HepG2 (cell line): ENCODE measurements at regions not wholly inside any gene's neighbourhood (a gene's known extent, or its start where the extent isn't known, plus 50 kb on each side); places are given as distances from the start of the nearest gene placed in this dataset.

ENCODE experiments used
- ATAC-seq: fragments of 200-7000 bp; cut with Tn5 transposase; 3 replicates; pipeline ENCODE4 v1.9.1; 2020; ENCODE audit warnings: mild to moderate bottlenecking, moderate library complexity
- BruUV-seq: library from RNA; stranded (reverse); fragments of 400-500 nt; replicated peaks from 2 replicates; lab custom pipeline; 2021; lab: Mats Ljungman, UMichigan
- CTCF ChIA-PET: fragments of 300-600 bp; formaldehyde crosslinking; extraction: SDS; loops from one replicate; lab custom pipeline; 2021; ENCODE audit warnings: low total read pairs, inconsistent platforms, low intra/inter-chr PET ratio; lab: Yijun Ruan, JAX
- POLR2A ChIA-PET: fragments of 350-600 bp; sonication (Branson Sonifier 250); formaldehyde crosslinking; loops from one replicate; lab custom pipeline; 2020; ENCODE audit warnings: antibody characterized with exemption, inconsistent platforms; lab: Yijun Ruan, JAX
- DNase-seq: peaks from one replicate; pipeline ENCODE4 v3.0.0-alpha.2; 2015; ENCODE audit warnings: low spot score
- FAIRE-seq: peaks from 3 replicates; lab custom pipeline; 2011; peaks lifted over from hg19 to GRCh38; lab: Jason Lieb, UNC
- H2AFZ ChIP-seq: one replicate; pipeline ENCODE4 v1.6.1; 2011; ENCODE audit warnings: low read length, inconsistent platforms
- H3K27ac ChIP-seq: fragments of 300-600 bp; 3 replicates; pipeline ENCODE4 v1.8.0; 2011; ENCODE audit warnings: mixed run types, mild to moderate bottlenecking, mixed read lengths, low read length, inconsistent platforms; ENCODE audit not compliant: insufficient read depth; ENCODE audit errors: extremely low read length
- H3K27me3 ChIP-seq, 2 experiments: fragments of 200-600 bp in 1 of 2; 2 replicates in 1 of 2; 3 replicates in 1 of 2; pipeline versions ENCODE4 v1.6.0 to v1.8.0; 2011; ENCODE audit warnings: low read length in 2 of 2, mild to moderate bottlenecking in 2 of 2, moderate library complexity in 2 of 2, inconsistent platforms in 1 of 2; ENCODE audit not compliant: insufficient read depth in 2 of 2, control insufficient read depth in 1 of 2
- H3K36me3 ChIP-seq, 2 experiments: fragments of 200-600 bp in 1 of 2; replicated peaks in 1 of 2; 2 replicates in 1 of 2; 3 replicates in 1 of 2; pipeline versions ENCODE4 v1.5.1 to v1.8.0; 2011; ENCODE audit warnings: low read length in 2 of 2, inconsistent platforms in 1 of 2; ENCODE audit not compliant: insufficient read depth in 2 of 2, control insufficient read depth in 1 of 2
- H3K4me1 ChIP-seq: 2 replicates; pipeline ENCODE4 v1.5.1; 2012; ENCODE audit warnings: low read length, inconsistent platforms; ENCODE audit not compliant: insufficient read depth
- H3K4me2 ChIP-seq: 2 replicates; pipeline ENCODE4 v1.6.0; 2011; ENCODE audit warnings: low read depth, low read length, inconsistent platforms
- H3K4me3 ChIP-seq, 3 experiments: fragments of 200-600 bp in 1 of 3; sonication (generic), shearing (Covaris generic) in 1 of 3; replicated peaks in 1 of 3; 2 replicates each; pipeline ENCODE4 v1.5.1; 2011 to 2016; ENCODE audit warnings: low read length in 3 of 3, inconsistent platforms in 2 of 3, low read depth in 2 of 3, mild to moderate bottlenecking in 2 of 3, control low read depth in 1 of 3, mixed read lengths in 1 of 3; ENCODE audit not compliant: insufficient read depth in 1 of 3
- H3K79me2 ChIP-seq: one replicate; pipeline ENCODE4 v1.6.1; 2011; ENCODE audit warnings: low read length, inconsistent platforms; ENCODE audit not compliant: insufficient read depth
- H3K9ac ChIP-seq: 2 replicates; pipeline ENCODE4 v1.6.0; 2011; ENCODE audit warnings: mild to moderate bottlenecking, low read depth, low read length, inconsistent platforms; ENCODE audit not compliant: insufficient read depth
- H3K9me3 ChIP-seq: 2 replicates; pipeline ENCODE4 v1.5.1; 2012; ENCODE audit warnings: mild to moderate bottlenecking, low read length
- H4K20me1 ChIP-seq: 2 replicates; pipeline ENCODE4 v1.6.0; 2011; ENCODE audit warnings: inconsistent platforms, mild to moderate bottlenecking, low read length, moderate library complexity; ENCODE audit not compliant: insufficient read depth
- CENPBD1 ChIP-seq: sonication (generic); formaldehyde crosslinking; IDR thresholded peaks from 2 replicates; pipeline ENCODE4 v1.8.0; 2022; ENCODE audit warnings: missing genetic modification reagents, low read depth, mild to moderate bottlenecking, borderline replicate concordance
- ETV5 ChIP-seq: IDR thresholded peaks from 2 replicates; pipeline ENCODE4 v1.6.1; 2018; ENCODE audit warnings: missing biosample characterization, missing genetic modification reagents, inconsistent platforms, borderline replicate concordance
- NFATC3 ChIP-seq: sonication (generic); formaldehyde crosslinking; IDR thresholded peaks from 2 replicates; pipeline ENCODE4 v1.5.1; 2020; ENCODE audit warnings: mild to moderate bottlenecking, missing genetic modification reagents
- PREB ChIP-seq: sonication (generic); formaldehyde crosslinking; IDR thresholded peaks from 2 replicates; pipeline ENCODE4 v1.4.0; 2020; ENCODE audit warnings: missing genetic modification reagents
- SRSF4 ChIP-seq: fragments of 200-400 bp; formaldehyde crosslinking; IDR thresholded peaks from one replicate; pipeline ENCODE4 v1.6.1; 2018; ENCODE audit warnings: mild to moderate bottlenecking, low read depth, low read length, moderate library complexity; ENCODE audit not compliant: poor library complexity, severe bottlenecking
- TARDBP ChIP-seq: sonication (generic); formaldehyde crosslinking; IDR thresholded peaks from 2 replicates; pipeline ENCODE4 v1.8.0; 2022; ENCODE audit warnings: mild to moderate bottlenecking, missing genetic modification reagents
- ZFP62 ChIP-seq: sonication (generic); formaldehyde crosslinking; IDR thresholded peaks from 2 replicates; pipeline ENCODE4 v1.4.0; 2020; ENCODE audit warnings: missing genetic modification reagents
- ZNF234 ChIP-seq: sonication (generic); formaldehyde crosslinking; conservative IDR thresholded peaks from 2 replicates; pipeline ENCODE4 v1.5.1; 2020; ENCODE audit warnings: mild to moderate bottlenecking, missing genetic modification reagents
- ZNF432 ChIP-seq: sonication (generic); formaldehyde crosslinking; IDR thresholded peaks from 2 replicates; pipeline ENCODE4 v1.5.0; 2020; ENCODE audit warnings: missing genetic modification reagents, mild to moderate bottlenecking, borderline replicate concordance
- ZNF558 ChIP-seq: sonication (generic); formaldehyde crosslinking; IDR thresholded peaks from 2 replicates; pipeline ENCODE4 v1.9.0; 2022; ENCODE audit warnings: mild to moderate bottlenecking, missing genetic modification reagents, borderline replicate concordance
- ZNF572 ChIP-seq: sonication (generic); formaldehyde crosslinking; IDR thresholded peaks from 2 replicates; pipeline ENCODE4 v1.5.1; 2020; ENCODE audit warnings: mild to moderate bottlenecking, missing genetic modification reagents
- WGBS: methylation state at CpG from one replicate; pipeline ENCODE4 v1.1.6; 2017; ENCODE audit warnings: low lambda C conversion rate; 5-methylcytosine and 5-hydroxymethylcytosine counted together
- in situ Hi-C: cut with HindIII; loops from 2 replicates; pipeline ENCODE4 v1.10.0; 2017; ENCODE audit warnings: low pct_unique_long_range_greater_than_20kb; ENCODE audit not compliant: extremely low pct_ligation_motif_present
- intact Hi-C: fragments of 100-400 bp; cut with micrococcal nuclease; formaldehyde crosslinking; loops from one replicate; pipeline ENCODE4 v1.10.0; 2022; ENCODE audit not compliant: unreplicated experiment

GRCh38 chr7:32390210-32390609 is 100.0 kb downstream of the LSM5 start:
- Histone ChIP-seq H3K4me1 (no peaks in the 10 kb centered on the region), H3K36me3 (no peaks in the 10 kb centered on the region), H3K4me2 (no peak overlapping the region), H3K27me3 (peaks cover 0 to 6% of the 10 kb centered on the region in 2 experiments; a peak in 1 of 5 replicates), H3K4me3 (no peak overlapping the region), H3K9ac (no peak overlapping the region), H3K27ac (no peak overlapping the region), H2AFZ (no peak overlapping the region), H3K9me3 (no peaks in the 10 kb centered on the region), H3K79me2 (no peaks in the 10 kb centered on the region), H4K20me1 (no peaks in the 10 kb centered on the region)
- 0% methylated on average over 2 of the region's 2 CpGs for WGBS
- ATAC-seq (no peak), FAIRE-seq (no peak), DNase-seq (no peak)
- BruUV-seq, result no TSS peak
- in situ Hi-C loops, result no loop called here
- no peak for TF ChIP-seq ZNF572 (CRISPR knock-in tag)
- TF ChIP-seq NFATC3 (CRISPR knock-in tag), result no peak
- no peak for TF ChIP-seq ZFP62 (CRISPR knock-in tag)
- TF ChIP-seq ETV5, result no peak
- POLR2A ChIA-PET, result no interaction called here
- CTCF ChIA-PET, result no interaction called here
- intact Hi-C loops, result no loop called here

GRCh38 chr7:32385316-32385956 is 104.7 kb downstream of the LSM5 start:
- DNase-seq, result no peak

More at GRCh38 chr7:32385316-32385956, 104.7 kb downstream of the LSM5 start:
- ChIA-PET CTCF (no interaction called here), POLR2A (no interaction called here)
- Histone ChIP-seq H4K20me1 (no peaks in the 10 kb centered on the region), H3K36me3 (no peaks in the 10 kb centered on the region), H3K9ac (no peak overlapping the region), H3K27ac (no peak overlapping the region), H3K4me3 (no peak overlapping the region), H2AFZ (no peak overlapping the region), H3K4me1 (no peaks in the 10 kb centered on the region), H3K27me3 (peaks cover 0 to 6% of the 10 kb centered on the region in 2 experiments; a peak in 1 of 5 replicates), H3K4me2 (no peak overlapping the region), H3K9me3 (no peaks in the 10 kb centered on the region), H3K79me2 (no peaks in the 10 kb centered on the region)
- FAIRE-seq (no peak), ATAC-seq (no peak)
- WGBS, result 22% methylated on average over 2 of the region's 2 CpGs
- intact Hi-C loops (no loop called here), in situ Hi-C loops (no loop called here)
- no TSS peak for BruUV-seq
- TF ChIP-seq ZNF432 (no peak), SRSF4 (no peak), CENPBD1 (CRISPR knock-in tag) (no peak), ZNF558 (CRISPR knock-in tag) (no peak), TARDBP (no peak), ZNF234 (CRISPR knock-in tag) (no peak), PREB (no peak)
